ENCODE measurements at regions not wholly inside any gene's neighbourhood (a gene's known extent, or its start where the extent isn't known, plus 50 kb on each side); places are given as distances from the start of the nearest gene placed in this dataset.

DNA sequence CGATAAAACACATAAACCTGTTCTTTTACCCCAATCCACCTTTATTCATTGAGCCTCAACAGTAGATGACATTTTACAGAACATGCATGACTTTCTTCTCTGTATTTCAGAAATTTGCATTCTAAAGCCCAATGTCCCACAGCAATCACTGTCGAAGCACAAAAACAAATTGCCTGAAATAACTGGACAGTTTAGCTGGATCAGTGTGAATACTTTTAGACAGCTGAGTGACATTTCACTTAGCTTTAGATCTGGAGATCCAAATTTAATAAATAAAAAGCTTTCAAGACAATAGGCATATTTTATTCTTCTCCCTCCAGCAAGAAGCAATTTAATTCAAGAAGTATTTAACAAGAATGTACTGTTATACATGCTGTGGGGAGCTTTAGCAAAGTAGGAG is 109.1 kb upstream of the FSCB start:
- TF ChIP-seq, protein P1, sequence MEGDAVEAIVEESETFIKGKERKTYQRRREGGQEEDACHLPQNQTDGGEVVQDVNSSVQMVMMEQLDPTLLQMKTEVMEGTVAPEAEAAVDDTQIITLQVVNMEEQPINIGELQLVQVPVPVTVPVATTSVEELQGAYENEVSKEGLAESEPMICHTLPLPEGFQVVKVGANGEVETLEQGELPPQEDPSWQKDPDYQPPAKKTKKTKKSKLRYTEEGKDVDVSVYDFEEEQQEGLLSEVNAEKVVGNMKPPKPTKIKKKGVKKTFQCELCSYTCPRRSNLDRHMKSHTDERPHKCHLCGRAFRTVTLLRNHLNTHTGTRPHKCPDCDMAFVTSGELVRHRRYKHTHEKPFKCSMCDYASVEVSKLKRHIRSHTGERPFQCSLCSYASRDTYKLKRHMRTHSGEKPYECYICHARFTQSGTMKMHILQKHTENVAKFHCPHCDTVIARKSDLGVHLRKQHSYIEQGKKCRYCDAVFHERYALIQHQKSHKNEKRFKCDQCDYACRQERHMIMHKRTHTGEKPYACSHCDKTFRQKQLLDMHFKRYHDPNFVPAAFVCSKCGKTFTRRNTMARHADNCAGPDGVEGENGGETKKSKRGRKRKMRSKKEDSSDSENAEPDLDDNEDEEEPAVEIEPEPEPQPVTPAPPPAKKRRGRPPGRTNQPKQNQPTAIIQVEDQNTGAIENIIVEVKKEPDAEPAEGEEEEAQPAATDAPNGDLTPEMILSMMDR (conservative IDR thresholded peaks at IDR 0.05; ENCODE audit: low read depth, low read length): no peak
- no peak for TF ChIP-seq EZH2 (IDR thresholded peaks at IDR 0.05; ENCODE audit: borderline replicate concordance, low read depth, low read length, poor library complexity, severe bottlenecking)
